ENCODE measurements at regions not wholly inside any gene's neighbourhood (a gene's known extent, or its start where the extent isn't known, plus 50 kb on each side); places are given as distances from the start of the nearest gene placed in this dataset.
"Not testable (repeated sequence)": the region's sequence is repeated elsewhere in the genome, so short reads cannot be mapped to it uniquely, and the experiment has no call there.

DNA sequence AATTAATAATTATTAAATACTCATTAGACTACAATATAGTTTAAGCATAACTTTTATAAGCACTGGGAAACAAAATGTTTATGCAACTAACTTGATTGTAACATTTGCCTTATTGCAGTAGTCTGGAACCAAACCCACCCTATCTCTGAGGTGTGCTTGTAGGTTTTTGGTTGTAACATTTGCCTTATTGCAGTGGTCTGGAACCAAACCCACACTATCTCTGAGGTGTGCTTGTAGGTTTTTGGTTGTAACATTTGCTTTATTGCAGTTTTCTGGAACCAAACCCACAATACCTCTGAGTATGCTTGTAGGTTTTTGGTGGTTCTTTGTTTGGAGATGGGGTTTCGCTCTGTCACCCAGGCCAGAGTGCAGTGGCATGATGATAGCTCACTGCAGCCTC is 1376.4 kb upstream of the DEFB115 start:
- DNase-seq (ENCODE audit: low read depth in 2 of 2) = not testable (repeated sequence)

DNA sequence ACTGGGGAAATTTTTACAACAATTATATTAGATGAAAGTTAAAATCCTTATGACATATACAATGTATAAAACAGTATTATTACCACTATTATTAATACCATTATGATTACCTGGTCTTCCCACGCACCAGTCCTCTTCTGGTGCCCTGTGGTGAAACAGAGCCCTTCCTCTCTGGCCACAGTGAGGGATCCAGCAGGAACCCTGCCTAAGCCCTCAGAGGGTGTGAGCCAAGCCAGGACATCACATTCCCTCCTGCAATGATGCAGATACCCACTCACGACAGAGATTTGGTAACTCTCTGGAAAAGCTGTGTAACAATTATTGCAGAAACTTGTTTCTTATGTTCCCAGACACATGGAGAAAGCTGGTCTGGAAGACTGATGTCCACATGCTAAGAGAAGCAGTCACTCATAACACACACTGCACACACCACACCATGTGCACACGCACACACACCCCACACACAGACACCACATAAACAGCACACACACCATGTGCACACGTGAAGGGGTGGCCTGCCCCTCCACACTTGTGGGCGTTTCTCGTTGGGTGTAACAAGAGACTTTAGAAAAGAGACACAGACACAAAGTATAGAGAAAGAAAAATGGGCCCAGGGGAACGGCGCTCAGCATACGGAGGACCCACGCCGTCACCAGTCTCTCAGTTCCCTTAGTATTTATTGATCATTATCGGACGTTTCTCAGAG is 1373.8 kb upstream of the DEFB115 start:
- not testable (repeated sequence) for DNase-seq (ENCODE audit: low read depth in 2 of 2)

DNA sequence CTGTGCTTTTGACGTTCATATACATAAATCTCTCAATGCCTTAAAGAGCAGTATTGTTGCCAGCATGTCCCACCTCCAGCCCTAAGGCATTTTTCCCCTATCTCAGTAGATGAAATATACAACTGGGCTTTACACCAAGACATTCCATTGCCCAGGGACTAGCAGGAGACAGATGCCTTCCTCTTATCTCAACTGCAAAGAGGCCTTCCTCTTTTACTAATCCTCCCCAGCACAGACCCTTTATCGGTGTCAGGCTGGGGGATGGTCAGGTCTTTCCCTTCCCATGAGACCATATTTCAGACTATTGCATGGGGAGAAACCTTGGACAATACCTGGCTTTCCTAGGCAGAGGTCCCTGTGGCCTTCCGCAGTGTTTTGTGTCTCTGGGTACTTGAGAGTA is 1373.1 kb upstream of the DEFB115 start:
- not testable (repeated sequence) for DNase-seq (ENCODE audit: low read depth in 2 of 2)

DNA sequence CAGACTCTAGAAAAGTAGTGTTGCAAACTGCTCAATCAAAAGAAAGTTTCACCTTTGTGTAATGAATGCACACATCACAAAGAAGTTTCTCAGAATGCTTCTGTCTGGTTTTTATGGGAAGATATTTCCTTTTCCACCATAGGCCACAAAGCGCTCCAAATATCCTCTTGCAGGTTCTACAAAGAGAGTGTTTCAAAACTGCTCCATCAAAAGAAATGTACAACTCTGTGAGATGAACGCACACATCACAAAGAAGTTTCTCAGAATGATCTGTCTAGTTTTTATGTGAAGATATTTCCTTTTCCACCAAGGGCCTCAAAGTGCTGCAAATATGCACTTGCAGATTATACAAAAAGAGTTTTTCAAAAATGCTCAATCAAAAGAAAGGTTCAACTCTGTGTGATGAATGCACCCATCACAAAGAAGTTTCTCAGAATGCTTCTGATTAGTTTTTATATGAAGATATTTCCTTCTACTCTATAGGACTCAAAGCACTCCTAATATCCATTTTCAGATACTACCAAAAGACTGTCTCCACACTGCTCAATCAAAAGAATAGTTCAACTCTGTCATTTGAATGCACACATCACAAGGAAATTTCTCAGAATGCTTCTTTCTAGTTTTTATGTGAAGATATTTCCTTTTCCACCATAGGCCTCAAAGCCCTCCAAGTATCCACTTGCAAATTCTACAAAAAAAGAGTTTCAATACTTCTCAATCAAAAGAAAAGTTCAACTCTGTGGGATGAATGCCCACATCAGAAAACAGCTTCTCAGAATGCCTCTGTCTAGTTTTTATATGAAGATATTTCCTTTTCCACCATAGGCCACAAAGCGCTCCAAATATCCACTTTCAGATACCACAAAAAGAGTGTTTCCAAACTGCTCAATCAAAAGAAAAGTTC is 1371.9 kb upstream of the DEFB115 start:
- DNase-seq (ENCODE audit: low read depth in 2 of 2) = not testable (repeated sequence)

DNA sequence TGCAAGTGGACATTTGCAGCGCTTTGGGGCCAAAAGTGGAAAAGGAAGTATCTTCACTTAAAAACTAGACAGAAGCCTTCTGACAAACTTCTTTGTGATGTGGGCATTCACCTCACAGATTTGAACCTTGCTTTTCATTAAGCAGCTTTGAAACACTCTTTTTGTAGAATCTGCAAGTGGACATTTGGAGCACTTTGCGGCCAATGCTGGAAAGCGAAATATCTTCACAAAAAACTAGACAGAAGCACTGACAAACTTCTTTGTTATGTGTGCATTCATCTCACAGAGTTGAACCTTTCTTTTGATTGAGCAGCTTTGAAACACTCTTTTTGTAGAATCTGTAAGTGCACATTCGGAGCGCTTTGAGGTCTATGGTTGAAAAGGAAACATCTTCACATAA is 1365.9 kb upstream of the DEFB115 start:
- DNase-seq (ENCODE audit: low read depth in 2 of 2) = not testable (repeated sequence)

Data from stimulated activated CD8-positive, alpha-beta memory T cell treated with anti-CD3 and anti-CD28 coated beads, Interleukin-2, amount 100 ng/mL, for 1 hour (primary cell).